T-helper 1 cell treated with Interleukin-12 subunit alpha and Interleukin-12 subunit beta and Interleukin-4 antibody, amounts not matched to agents 30 μg/mL and 1 μg/mL, for 36 hours (primary cell): ENCODE measurements at regions not wholly inside any gene's neighbourhood (a gene's known extent, or its start where the extent isn't known, plus 50 kb on each side); places are given as distances from the start of the nearest gene placed in this dataset.
"Not testable (repeated sequence)": the region's sequence is repeated elsewhere in the genome, so short reads cannot be mapped to it uniquely, and the experiment has no call there.

Experiments used
- H3K27ac Mint-ChIP-seq: one replicate; pipeline ENCODE4 v1.8.0; 2021; ENCODE audit warnings: mild to moderate bottlenecking, mixed read lengths
- H3K27me3 Mint-ChIP-seq: one replicate; pipeline ENCODE4 v1.8.0; 2021; ENCODE audit warnings: low read depth, mixed read lengths
- H3K36me3 Mint-ChIP-seq: one replicate; pipeline ENCODE4 v1.8.0; 2021; ENCODE audit warnings: low read depth, mixed read lengths
- H3K4me1 Mint-ChIP-seq: one replicate; pipeline ENCODE4 v1.8.0; 2021; ENCODE audit warnings: low read depth, mixed read lengths
- H3K4me3 Mint-ChIP-seq: one replicate; pipeline ENCODE4 v1.8.0; 2021; ENCODE audit warnings: mild to moderate bottlenecking, moderate library complexity, mixed read lengths
- H3K9me3 Mint-ChIP-seq: one replicate; pipeline ENCODE4 v1.8.0; 2021; ENCODE audit warnings: mixed read lengths

DNA sequence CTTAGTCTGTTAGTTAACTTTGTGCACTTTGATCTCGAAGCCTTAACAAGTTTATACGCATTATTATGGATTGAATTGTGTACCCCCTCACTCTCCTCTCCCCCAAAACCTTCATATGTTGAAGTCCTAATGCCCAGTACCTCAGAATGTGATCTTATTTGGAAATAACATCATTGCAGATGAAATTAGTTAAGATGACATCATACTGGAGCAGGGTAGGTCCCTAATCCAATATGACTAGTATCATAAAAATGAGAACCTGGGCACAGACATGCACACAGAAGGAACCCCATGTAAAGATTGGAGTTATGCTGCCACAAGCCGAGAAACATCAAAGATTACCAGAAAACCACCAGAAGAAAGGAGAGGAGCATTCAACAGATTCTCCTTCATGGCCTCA lies 85.8 kb upstream of the TSC22D1 start:
- Mint-ChIP-seq H3K36me3 (no peaks in the 10 kb centered on the region), H3K27me3 (peaks cover 12% of the 10 kb centered on the region), H3K4me3 (no peak overlapping the region), H3K4me1 (no peaks in the 10 kb centered on the region), H3K9me3 (no peaks in the 10 kb centered on the region), H3K27ac (no peak overlapping the region)

DNA sequence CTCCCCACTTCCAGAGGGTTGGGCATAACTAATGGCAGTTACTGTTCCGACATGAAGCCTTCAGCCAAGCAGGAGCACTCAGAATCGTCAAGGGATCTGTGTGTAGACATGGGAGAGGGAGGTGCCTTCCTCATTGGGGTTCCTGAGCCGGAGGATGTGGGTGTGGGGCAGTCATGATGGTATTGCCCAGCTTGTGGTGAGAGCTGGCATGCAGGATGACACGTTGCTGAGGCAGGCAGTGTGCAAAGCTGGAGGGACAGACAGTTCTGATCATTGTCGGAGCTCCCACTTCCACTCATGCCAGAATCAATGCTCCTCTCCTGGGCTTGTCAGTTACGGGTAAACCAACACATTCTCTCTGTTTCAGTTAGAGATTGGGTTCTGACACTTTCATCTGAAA lies 83.9 kb upstream of the TSC22D1 start:
- Mint-ChIP-seq H3K4me3 (no peak overlapping the region), H3K4me1 (no peaks in the 10 kb centered on the region), H3K36me3 (no peaks in the 10 kb centered on the region), H3K9me3 (no peaks in the 10 kb centered on the region), H3K27me3 (peaks cover 12% of the 10 kb centered on the region), H3K27ac (no peak overlapping the region)

DNA sequence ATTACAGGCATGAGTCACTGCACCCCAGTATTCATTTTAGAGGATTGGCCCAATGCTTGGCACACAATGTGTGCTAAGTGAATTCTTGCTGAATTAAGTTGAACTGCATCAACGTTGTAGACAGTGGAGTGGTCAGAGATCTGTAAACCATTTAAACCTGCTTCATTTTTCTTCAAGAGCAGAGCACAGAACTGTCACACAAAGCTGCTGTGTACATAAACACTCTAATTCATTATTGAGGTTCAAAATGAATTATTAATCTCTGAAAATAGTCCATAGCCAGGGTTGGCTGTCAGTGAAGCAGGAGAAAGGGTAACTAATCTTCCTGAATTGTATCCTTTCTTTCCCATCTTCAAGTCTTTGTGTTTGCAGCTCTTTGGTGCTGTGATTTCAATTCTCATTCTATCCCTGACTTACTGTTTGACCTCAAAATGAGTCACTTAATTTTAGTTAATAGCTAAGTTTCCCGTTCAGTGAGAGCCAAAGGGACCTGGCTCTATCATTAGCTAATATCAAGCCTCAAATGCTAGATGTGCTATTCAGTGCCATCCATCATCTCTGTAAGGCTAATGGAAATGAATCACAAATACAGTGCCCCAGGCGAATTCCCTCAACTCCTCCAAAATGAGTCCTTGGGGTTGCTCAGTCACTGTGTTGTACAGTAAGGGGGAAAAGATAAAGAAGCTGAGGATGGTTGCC lies 77.0 kb upstream of the TSC22D1 start:
- Mint-ChIP-seq H3K4me3 (no peak overlapping the region), H3K4me1 (peaks cover 7% of the 10 kb centered on the region), H3K36me3 (no peaks in the 10 kb centered on the region), H3K9me3 (no peaks in the 10 kb centered on the region), H3K27ac (no peak overlapping the region), H3K27me3 (peaks cover 13% of the 10 kb centered on the region)

DNA sequence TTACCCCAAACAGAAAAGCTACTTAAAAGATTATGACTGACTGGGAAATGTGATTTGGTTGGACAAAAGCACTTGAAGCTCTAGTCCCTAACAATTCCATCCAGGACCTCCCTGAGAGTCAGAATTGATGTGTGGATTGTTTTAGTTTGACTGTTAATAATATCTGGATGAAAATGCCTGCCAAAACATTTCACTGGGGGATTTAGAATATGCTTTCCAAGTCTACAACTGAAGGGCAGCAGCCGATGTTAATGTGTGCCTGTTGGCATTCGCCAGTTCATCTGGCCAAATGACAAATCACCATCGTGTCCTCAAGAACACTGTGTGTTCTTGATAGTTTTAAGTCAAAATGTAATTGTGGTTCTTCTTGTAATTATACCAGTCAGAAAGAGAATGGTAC lies 76.0 kb upstream of the TSC22D1 start:
- Mint-ChIP-seq H3K9me3 (no peaks in the 10 kb centered on the region), H3K4me1 (peaks cover 7% of the 10 kb centered on the region), H3K27ac (no peak overlapping the region), H3K4me3 (no peak overlapping the region), H3K36me3 (no peaks in the 10 kb centered on the region), H3K27me3 (peaks cover 10% of the 10 kb centered on the region)

DNA sequence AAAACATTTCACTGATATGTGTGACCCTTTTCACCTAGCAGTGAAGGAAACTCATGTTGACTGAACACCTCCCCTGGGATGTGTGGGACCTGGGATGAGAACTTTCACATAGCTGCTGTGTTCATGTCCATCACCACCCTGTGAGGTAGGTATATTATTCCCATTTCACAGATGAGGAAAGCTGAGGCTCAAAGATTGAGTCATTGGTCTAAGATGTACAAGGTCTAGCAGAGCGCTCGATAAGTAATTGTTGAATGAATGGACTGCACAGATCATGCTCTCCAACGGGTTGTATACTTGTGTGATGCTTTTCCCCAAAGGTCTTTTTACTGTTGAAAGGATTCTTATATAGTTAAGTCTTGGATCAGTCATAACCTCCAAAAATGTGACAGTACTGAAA lies 75.6 kb upstream of the TSC22D1 start:
- Mint-ChIP-seq H3K9me3 (no peaks in the 10 kb centered on the region), H3K27me3 (peaks cover 10% of the 10 kb centered on the region), H3K36me3 (no peaks in the 10 kb centered on the region), H3K4me1 (peaks cover 7% of the 10 kb centered on the region), H3K27ac (no peak overlapping the region), H3K4me3 (no peak overlapping the region)

DNA sequence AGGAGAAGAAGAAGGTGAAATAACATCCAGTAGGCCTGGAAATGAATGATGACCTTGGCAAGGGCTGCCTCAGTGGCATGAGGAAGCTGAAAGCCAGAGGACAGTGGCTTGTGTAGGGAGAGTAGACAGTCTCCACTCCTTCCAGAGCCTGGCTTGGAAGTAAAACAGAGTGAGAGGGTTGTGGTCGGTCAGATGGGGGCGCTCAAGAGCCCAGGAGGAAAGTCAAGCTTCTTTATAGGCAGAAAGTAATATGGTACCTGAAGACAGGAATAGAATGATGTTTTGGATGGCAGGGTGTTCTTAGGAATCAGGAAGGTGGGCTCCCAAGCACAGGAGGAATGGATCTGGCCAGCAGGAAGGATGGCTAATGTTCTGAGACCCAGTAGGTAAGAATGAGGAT lies 75.1 kb upstream of the TSC22D1 start:
- Mint-ChIP-seq H3K9me3 (no peaks in the 10 kb centered on the region), H3K27ac (no peak overlapping the region), H3K4me3 (no peak overlapping the region), H3K36me3 (no peaks in the 10 kb centered on the region), H3K4me1 (peaks cover 7% of the 10 kb centered on the region), H3K27me3 (peaks cover 10% of the 10 kb centered on the region)

DNA sequence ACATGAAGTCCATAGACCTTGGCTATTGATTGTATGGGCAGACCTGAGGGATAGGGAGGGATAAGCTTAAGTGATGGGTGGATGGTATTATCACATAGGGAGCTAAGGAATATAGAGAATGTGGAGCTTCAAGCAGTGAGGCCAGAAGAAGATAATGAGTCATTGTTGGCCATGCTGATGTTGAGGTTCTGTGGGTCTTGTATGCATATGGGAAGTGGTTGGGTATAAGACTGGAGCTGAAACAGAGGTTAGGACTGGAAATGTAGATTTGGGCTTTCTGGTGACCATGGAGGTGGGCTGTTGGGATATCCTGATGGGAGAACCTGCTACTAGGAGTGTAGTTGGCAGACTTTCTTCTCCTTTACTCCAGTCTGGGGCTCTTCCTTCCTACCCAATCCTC lies 73.7 kb upstream of the TSC22D1 start:
- H3K27me3 Mint-ChIP-seq: peaks cover 16% of the 10 kb centered on the region
- H3K27ac Mint-ChIP-seq: no peak overlapping the region
- peaks cover 7% of the 10 kb centered on the region for H3K4me1 Mint-ChIP-seq
- H3K9me3 Mint-ChIP-seq: no peaks in the 10 kb centered on the region
- no peaks in the 10 kb centered on the region for H3K36me3 Mint-ChIP-seq
- H3K4me3 Mint-ChIP-seq: no peak overlapping the region

DNA sequence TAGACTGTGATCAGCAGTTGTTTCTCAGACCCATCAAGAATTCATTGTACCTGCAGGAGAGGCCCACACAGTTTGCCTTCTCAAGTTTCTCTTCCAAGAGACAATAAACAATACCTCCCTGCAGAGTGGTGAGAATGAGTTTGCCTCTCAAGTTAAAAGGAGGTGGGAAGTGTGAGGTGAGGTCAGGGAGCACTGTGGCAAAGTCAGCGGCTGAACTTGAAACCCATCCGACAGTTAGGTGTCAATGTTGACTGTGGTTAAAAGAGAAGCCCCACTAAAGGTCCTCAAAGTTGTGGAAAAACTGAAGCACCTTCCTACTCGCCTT lies 72.9 kb upstream of the TSC22D1 start:
- Mint-ChIP-seq H3K4me3 (no peak overlapping the region), H3K36me3 (no peaks in the 10 kb centered on the region), H3K4me1 (peaks cover 7% of the 10 kb centered on the region), H3K27me3 (peaks cover 16% of the 10 kb centered on the region), H3K9me3 (no peaks in the 10 kb centered on the region), H3K27ac (no peak overlapping the region)

DNA sequence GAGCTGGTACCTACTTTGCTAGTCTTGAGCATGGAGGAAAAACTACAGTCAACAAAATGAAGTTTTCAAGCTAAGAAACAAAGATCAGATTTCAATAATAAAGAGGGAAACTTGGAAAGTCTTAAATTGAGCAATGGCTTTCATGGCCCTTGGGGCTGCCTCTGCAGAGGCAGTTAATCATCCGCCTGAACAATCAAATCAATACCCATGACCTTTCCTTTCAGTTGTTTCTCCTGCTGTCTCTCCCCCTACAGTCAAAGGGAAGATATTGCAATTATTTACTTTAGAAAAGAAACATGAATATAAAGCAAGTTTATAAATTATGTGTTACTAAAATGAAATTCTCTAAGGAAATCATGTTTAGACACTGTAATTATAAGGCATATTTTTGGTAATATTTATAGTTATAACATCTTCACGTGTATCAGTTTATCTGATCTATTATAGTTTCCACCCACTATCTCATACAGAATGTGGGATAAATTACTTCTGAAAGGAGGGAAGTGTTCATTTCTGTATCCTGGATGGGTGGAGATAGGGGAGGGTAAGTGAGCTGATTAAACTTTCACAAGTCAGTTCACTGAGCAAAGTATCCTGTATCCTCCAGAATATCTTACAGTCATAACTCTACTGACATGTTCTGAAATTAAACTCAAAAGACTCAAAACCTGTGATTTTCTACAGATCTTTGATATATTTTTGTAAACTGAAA lies 72.4 kb upstream of the TSC22D1 start:
- Mint-ChIP-seq H3K4me1 (peaks cover 7% of the 10 kb centered on the region), H3K36me3 (no peaks in the 10 kb centered on the region), H3K27ac (no peak overlapping the region), H3K9me3 (no peaks in the 10 kb centered on the region), H3K27me3 (peaks cover 16% of the 10 kb centered on the region), H3K4me3 (no peak overlapping the region)

DNA sequence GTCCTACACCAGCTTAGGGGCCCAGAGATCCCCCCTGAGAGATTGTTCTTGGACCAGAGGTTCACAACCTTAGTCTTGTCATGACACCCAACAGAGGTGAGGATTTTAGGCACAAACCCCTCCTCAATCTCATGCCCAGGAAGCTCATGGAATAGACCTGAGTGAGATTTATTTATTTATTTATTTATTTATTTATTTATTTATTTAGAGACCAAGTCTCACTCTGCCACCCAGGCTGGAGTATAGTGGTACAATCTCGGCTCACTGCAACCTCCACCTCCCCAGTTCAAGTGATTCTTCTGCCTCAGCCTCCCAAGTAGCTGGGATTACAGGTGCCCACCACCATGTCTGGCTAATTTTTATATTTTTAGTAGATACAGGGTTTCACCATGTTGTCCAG lies 71.4 kb upstream of the TSC22D1 start:
- H3K4me3 Mint-ChIP-seq, H3K27ac Mint-ChIP-seq, H3K4me1 Mint-ChIP-seq, H3K9me3 Mint-ChIP-seq, H3K36me3 Mint-ChIP-seq: not testable (repeated sequence)
- peaks cover 16% of the 10 kb centered on the region for H3K27me3 Mint-ChIP-seq

DNA sequence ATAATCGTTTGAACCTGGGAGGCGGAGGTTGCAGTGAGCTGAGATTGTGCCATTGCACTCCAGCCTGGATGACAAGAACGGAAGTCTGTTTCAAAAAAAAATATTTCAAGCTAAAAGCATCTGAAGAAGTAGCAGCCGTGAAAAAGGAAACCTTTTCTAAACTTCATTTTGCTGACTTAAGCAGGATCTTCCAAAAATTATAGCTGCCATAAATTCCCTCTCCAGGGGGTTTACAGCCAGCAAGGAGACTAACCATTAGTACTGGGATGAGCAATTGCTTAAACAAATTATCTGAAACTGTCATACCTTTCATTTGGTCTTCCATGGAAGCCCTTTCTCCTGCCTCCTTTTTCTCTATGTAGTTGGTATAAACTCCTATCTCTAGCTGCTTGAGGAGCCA lies 69.9 kb upstream of the TSC22D1 start:
- Mint-ChIP-seq H3K4me3 (no peak overlapping the region), H3K27me3 (peaks cover 11% of the 10 kb centered on the region), H3K27ac (no peak overlapping the region), H3K9me3 (no peaks in the 10 kb centered on the region), H3K36me3 (no peaks in the 10 kb centered on the region), H3K4me1 (peaks cover 7% of the 10 kb centered on the region)

DNA sequence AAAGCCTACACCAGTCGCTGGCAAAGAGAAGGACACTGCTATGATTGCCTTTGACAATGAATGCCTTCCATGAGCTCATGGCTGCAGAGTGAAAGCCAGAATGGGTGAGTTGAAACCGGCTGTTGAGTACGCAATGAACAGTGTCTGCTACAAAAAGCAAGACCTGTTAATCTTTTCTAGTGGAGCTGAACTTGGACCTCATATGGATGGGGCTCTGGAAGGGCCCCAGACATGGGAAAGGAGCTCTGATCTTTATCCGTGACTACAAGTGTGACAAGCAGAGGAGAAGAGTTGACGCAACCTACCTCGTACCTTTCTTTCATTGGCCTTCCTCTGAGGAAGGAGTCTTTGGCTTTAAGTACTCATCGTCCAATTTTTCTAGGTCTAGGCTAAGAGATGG lies 67.1 kb upstream of the TSC22D1 start:
- no peak overlapping the region for H3K27ac Mint-ChIP-seq
- H3K9me3 Mint-ChIP-seq: no peaks in the 10 kb centered on the region
- H3K27me3 Mint-ChIP-seq: peaks cover 6% of the 10 kb centered on the region
- H3K4me1 Mint-ChIP-seq: no peaks in the 10 kb centered on the region
- no peaks in the 10 kb centered on the region for H3K36me3 Mint-ChIP-seq
- no peak overlapping the region for H3K4me3 Mint-ChIP-seq

DNA sequence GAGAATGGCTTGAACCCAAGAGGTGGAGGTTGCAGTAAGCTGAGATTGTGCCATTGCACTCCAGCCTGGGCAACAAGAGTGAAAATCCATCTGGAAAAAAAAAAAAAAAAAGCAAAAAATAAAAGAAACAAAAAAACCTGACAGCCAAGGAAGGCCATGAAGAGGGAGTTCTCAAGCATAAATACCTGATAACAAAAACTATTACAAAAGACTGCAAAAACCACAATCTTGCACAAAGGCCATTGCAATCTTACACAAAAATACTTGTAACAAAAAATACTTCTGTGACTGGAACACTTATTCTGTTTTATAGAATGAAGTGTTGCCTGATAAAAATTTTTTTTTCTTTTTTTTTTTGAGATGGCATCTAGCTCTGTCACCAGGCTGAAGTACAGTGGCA lies 61.5 kb upstream of the TSC22D1 start:
- H3K4me3 Mint-ChIP-seq: no peak overlapping the region
- no peaks in the 10 kb centered on the region for H3K9me3 Mint-ChIP-seq
- H3K27ac Mint-ChIP-seq: no peak overlapping the region
- H3K4me1 Mint-ChIP-seq: no peaks in the 10 kb centered on the region
- H3K27me3 Mint-ChIP-seq: no peaks in the 10 kb centered on the region
- no peaks in the 10 kb centered on the region for H3K36me3 Mint-ChIP-seq

DNA sequence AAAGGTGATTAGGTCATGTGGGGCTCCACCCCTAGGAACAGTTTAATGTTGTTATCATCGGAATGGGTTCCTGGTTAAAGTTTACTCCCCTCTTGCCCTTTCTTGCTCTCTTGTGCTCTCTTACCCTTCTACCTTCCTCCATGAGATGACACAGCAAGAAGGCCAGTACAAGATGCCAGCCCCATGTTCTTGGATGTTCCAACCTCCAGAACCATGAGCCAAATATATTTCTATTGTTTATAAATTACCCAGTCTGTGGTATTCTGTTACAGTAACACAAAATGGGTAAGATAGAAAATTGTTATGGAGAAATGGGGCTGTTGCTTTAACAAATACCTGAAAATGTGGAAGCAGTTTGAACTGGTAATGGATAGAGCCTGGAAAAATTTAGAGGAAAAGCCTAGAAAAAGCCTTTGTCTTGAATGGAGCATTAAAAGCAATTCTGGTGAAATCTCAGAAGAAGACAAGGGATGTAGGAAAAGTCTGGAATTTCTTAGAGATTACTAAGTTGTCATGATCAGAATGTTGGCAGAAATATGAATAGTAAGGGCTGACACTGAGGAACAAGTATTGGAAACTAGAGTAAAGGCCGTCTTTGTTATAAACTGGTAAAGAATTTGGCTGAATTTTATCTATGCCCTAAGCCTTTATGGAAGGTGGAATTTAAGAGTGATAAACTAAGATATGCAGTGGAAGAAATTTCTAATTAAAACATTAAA lies 53.5 kb upstream of the TSC22D1 start:
- H3K36me3 Mint-ChIP-seq: no peaks in the 10 kb centered on the region
- no peak overlapping the region for H3K4me3 Mint-ChIP-seq
- no peaks in the 10 kb centered on the region for H3K4me1 Mint-ChIP-seq
- H3K27me3 Mint-ChIP-seq: peaks cover 10% of the 10 kb centered on the region
- H3K9me3 Mint-ChIP-seq: no peaks in the 10 kb centered on the region
- no peak overlapping the region for H3K27ac Mint-ChIP-seq

DNA sequence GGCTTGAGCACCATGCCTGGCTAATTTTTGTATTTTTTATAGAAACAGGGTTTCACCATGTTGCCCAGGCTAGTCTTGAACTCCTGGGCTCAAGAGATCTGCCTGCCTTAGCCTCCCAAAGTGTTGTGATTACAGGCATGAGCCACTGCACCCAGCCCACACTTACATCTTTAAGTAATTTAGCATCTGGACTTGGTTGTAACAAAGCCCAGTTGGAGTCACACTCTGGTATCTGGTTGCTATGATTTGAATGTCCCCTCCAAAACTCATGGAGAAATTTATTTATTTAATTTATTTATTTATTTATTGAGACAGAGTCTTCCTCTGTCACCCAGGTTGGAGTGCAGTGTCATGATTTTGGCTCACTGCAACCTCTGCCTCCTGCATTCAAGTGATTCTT lies 52.7 kb upstream of the TSC22D1 start:
- peaks cover 10% of the 10 kb centered on the region for H3K27me3 Mint-ChIP-seq
- not testable (repeated sequence) for H3K36me3 Mint-ChIP-seq, H3K4me3 Mint-ChIP-seq, H3K27ac Mint-ChIP-seq, H3K9me3 Mint-ChIP-seq, H3K4me1 Mint-ChIP-seq
